Retinal pigment epithelial cell (primary cell): ENCODE measurements at regions not wholly inside any gene's neighbourhood (a gene's known extent, or its start where the extent isn't known, plus 50 kb on each side); places are given as distances from the start of the nearest gene placed in this dataset.
A peak's percentile ranks its signal among the peaks of the same experiment; 100 is the strongest.

ENCODE experiments used
- DNase-seq: peaks from one replicate; pipeline ENCODE4 v3.0.0-alpha.2; 2010; ENCODE audit warnings: low read depth
- H3K4me3 ChIP-seq: 2 replicates; pipeline ENCODE4 v1.5.1; 2011; ENCODE audit warnings: mild to moderate bottlenecking, low read length, control low read depth, moderate library complexity
- CTCF ChIP-seq: conservative IDR thresholded peaks from 2 replicates; pipeline ENCODE4 v1.5.1; 2011; ENCODE audit warnings: low read depth, low read length, control low read depth, inconsistent platforms

GRCh38 chr6:81838724-81839426, 86.4 kb upstream of the TENT5A start:
- no peak for TF ChIP-seq CTCF
- DNase-seq: no peak

GRCh38 chr6:81838031-81838430, 85.5 kb upstream of the TENT5A start:
- H3K4me3 ChIP-seq: no peak overlapping the region
- DNase-seq: peak; percentile 75
- TF ChIP-seq CTCF: no peak

More at GRCh38 chr6:81838724-81839426, 86.4 kb upstream of the TENT5A start:
- no peak overlapping the region for H3K4me3 ChIP-seq

GRCh38 chr6:81834141-81834681, 81.7 kb upstream of the TENT5A start:
- TF ChIP-seq CTCF: no peak
- H3K4me3 ChIP-seq: no peak overlapping the region
- DNase-seq: no peak

- no peak overlapping the region for H3K4me3 ChIP-seq
- no peak for TF ChIP-seq CTCF
- DNase-seq: no peak
Observed at GRCh38 chr6:81832304-81832703, 79.8 kb upstream of the TENT5A start.

- H3K4me3 ChIP-seq: no peak overlapping the region
- no peak for TF ChIP-seq CTCF
- no peak for DNase-seq
Observed at GRCh38 chr6:81831274-81831673, 78.8 kb upstream of the TENT5A start.

GRCh38 chr6:81826784-81827183, 74.3 kb upstream of the TENT5A start:
- no peak for TF ChIP-seq CTCF
- H3K4me3 ChIP-seq: no peak overlapping the region
- DNase-seq: no peak

- no peak for DNase-seq
- TF ChIP-seq CTCF: no peak
- no peak overlapping the region for H3K4me3 ChIP-seq
Observed at GRCh38 chr6:81822568-81822967, 70.1 kb upstream of the TENT5A start.
